ENCODE measurements at regions not wholly inside any gene's neighbourhood (a gene's known extent, or its start where the extent isn't known, plus 50 kb on each side); places are given as distances from the start of the nearest gene placed in this dataset.

DNA sequence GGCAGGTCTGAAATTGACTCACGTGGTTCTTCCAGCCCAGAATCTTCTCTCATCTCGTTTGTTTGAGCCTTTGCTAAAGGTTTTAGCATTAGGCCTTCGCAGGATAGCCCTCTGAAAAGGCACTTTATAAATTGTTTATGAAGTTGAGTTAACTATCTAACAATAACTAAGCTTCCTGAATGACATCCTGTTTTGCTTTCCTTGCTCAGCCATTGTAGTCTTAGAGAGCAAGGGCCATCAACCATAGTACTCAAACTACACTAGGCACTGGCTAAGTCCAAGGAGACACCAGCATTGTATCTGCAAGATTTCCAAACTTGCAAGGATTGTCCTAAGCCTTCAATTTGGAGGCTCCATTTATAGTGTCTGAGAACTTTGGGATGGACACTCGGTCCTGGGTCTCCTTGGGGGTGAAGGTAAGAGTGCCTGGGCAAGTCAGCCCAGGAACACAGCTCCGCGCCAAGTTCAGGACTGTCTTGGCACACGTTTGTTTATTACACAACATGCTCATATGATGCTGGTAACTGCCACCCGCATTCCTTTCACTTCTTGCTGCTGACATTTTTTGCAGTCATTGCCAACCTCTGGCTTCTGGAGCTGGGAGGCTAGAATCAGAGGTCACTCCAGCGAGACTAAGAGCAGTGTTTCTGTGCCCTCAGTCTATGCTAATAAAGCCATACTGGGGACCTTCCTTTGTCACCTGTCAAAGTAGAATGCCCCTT is 151.1 kb downstream of the ESM1 start:
- peaks cover 7% of the 10 kb centered on the region for H3K4me1 Mint-ChIP-seq
- no peak for DNase-seq (ENCODE audit: low read depth, low spot score)
- TF ChIP-seq, protein P1, sequence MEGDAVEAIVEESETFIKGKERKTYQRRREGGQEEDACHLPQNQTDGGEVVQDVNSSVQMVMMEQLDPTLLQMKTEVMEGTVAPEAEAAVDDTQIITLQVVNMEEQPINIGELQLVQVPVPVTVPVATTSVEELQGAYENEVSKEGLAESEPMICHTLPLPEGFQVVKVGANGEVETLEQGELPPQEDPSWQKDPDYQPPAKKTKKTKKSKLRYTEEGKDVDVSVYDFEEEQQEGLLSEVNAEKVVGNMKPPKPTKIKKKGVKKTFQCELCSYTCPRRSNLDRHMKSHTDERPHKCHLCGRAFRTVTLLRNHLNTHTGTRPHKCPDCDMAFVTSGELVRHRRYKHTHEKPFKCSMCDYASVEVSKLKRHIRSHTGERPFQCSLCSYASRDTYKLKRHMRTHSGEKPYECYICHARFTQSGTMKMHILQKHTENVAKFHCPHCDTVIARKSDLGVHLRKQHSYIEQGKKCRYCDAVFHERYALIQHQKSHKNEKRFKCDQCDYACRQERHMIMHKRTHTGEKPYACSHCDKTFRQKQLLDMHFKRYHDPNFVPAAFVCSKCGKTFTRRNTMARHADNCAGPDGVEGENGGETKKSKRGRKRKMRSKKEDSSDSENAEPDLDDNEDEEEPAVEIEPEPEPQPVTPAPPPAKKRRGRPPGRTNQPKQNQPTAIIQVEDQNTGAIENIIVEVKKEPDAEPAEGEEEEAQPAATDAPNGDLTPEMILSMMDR (conservative IDR thresholded peaks at IDR 0.05): no peak
- no peaks in the 10 kb centered on the region for H3K27me3 Mint-ChIP-seq (ENCODE audit: low read depth)
- H3K4me3 Mint-ChIP-seq: no peak overlapping the region
- no peaks in the 10 kb centered on the region for H3K9me3 Mint-ChIP-seq
- H3K36me3 Mint-ChIP-seq (ENCODE audit: low read depth): no peaks in the 10 kb centered on the region
- H3K27ac Mint-ChIP-seq (ENCODE audit: unreplicated experiment): no peak overlapping the region

DNA sequence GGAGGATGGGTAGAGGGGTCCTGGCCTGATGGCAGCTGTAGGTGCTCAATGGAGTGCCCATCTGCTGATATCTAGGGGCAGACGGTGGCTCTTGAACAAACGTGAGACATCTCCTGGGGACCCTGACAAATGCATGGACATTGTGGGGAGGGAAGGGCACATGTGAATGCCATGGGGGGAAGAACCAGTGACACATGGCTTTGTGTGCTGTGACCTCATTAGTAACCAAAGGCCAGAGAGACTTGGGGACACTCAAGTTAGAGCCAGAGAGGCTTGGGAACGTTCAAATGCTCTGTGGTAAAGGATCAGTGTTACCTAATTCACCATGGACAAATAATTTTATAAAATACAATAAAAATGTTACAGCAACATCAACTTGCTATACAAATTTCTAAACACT is 151.8 kb downstream of the ESM1 start:
- Mint-ChIP-seq H3K4me3 (no peak overlapping the region), H3K27me3 (ENCODE audit: low read depth) (no peaks in the 10 kb centered on the region)
- DNase-seq (ENCODE audit: low read depth, low spot score): no peak

DNA sequence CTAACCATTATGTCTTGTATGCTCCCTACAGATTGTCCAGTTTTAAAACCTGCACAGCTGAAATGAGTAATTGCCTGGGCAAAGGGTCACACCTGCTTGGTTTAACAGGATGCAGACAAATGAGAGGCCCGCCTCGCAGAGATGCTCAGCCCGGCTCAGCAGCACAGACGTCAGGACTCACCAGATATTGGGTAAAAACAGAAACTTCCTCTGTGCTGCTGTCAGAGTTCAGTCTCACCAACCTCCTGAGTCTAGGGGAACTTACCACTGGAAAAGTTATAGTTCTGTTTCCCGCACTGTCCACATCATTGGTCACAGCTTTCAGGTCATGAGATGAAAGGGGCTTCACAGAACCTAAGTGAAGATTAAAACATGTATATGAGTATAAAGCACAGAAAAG is 152.5 kb downstream of the ESM1 start:
- no peak overlapping the region for H3K27ac Mint-ChIP-seq (ENCODE audit: unreplicated experiment)
- H3K4me1 Mint-ChIP-seq: peaks cover 1% of the 10 kb centered on the region
- no peak for DNase-seq (ENCODE audit: low read depth, low spot score)
- no peaks in the 10 kb centered on the region for H3K9me3 Mint-ChIP-seq
- no peak overlapping the region for H3K4me3 Mint-ChIP-seq
- no peaks in the 10 kb centered on the region for H3K36me3 Mint-ChIP-seq (ENCODE audit: low read depth)
- TF ChIP-seq, protein P1 (conservative IDR thresholded peaks at IDR 0.05): no peak
- no peaks in the 10 kb centered on the region for H3K27me3 Mint-ChIP-seq (ENCODE audit: low read depth)

More for the DNA sequence above, 151.8 kb downstream of the ESM1 start:
- Mint-ChIP-seq H3K27ac (ENCODE audit: unreplicated experiment) (no peak overlapping the region), H3K36me3 (ENCODE audit: low read depth) (no peaks in the 10 kb centered on the region), H3K4me1 (peaks cover 7% of the 10 kb centered on the region), H3K9me3 (no peaks in the 10 kb centered on the region)
- TF ChIP-seq, protein P1 (conservative IDR thresholded peaks at IDR 0.05): no peak

DNA sequence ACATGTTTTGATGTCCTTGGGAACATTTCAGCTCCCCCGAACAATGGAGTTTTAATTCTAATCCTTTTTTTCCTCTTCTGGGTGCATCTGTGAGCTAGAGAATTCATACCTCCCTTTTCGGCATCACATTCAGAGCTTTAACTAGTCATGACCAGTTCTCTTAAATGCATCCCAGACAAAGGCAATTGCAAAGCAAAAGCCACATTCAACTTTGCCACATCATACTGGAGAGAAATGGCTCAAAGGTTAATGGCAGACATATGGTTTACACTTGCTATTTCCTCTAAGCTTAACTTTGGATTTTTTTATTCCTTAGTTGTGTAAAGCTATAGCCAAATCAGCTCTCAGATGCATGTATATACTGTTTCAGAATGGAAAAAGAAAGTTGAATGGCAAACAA is 153.3 kb downstream of the ESM1 start:
- Mint-ChIP-seq H3K4me3 (no peak overlapping the region), H3K36me3 (ENCODE audit: low read depth) (no peaks in the 10 kb centered on the region), H3K27ac (ENCODE audit: unreplicated experiment) (no peak overlapping the region), H3K27me3 (ENCODE audit: low read depth) (no peaks in the 10 kb centered on the region), H3K4me1 (no peaks in the 10 kb centered on the region), H3K9me3 (peaks cover 3% of the 10 kb centered on the region)
- no peak for DNase-seq (ENCODE audit: low read depth, low spot score)
- TF ChIP-seq, protein P1 (conservative IDR thresholded peaks at IDR 0.05): no peak

DNA sequence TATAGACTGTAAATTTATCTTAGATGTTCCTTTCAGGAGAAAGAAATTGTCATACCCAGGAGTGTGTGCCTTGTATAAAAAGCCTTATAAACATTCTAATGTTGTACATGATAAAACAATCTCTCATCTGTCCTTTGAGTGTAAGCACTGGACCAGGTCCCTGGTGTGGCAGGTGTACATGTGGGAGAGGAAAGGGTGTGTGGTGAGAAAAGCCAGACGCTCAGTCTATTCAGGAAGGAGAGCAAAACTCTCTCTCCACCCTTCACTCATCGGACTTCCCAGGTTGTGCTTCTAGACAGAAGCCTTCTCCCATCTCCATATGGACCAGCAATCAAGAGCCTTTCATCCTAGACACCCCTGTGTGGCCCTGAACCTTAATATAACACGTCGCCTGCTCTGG is 154.2 kb downstream of the ESM1 start:
- no peaks in the 10 kb centered on the region for H3K27me3 Mint-ChIP-seq (ENCODE audit: low read depth)
- peaks cover 4% of the 10 kb centered on the region for H3K9me3 Mint-ChIP-seq
- TF ChIP-seq, protein P1 (conservative IDR thresholded peaks at IDR 0.05): no peak
- no peaks in the 10 kb centered on the region for H3K4me1 Mint-ChIP-seq
- no peak overlapping the region for H3K4me3 Mint-ChIP-seq
- H3K27ac Mint-ChIP-seq (ENCODE audit: unreplicated experiment): no peak overlapping the region
- no peaks in the 10 kb centered on the region for H3K36me3 Mint-ChIP-seq (ENCODE audit: low read depth)
- DNase-seq (ENCODE audit: low read depth, low spot score): no peak
